GM12878 (cell line): ENCODE measurements at regions not wholly inside any gene's neighbourhood (a gene's known extent, or its start where the extent isn't known, plus 50 kb on each side); places are given as distances from the start of the nearest gene placed in this dataset.

Source experiments
- CHD4 ChIP-seq: fragments of 200-600 bp; sonication (generic); IDR thresholded peaks from 2 replicates; pipeline ENCODE4 v1.6.1; 2016; ENCODE audit warnings: mild to moderate bottlenecking
- GABPA ChIP-seq: IDR thresholded peaks from 2 replicates; pipeline ENCODE4 v1.6.1; 2014; ENCODE audit warnings: antibody characterized with exemption, low read depth, mild to moderate bottlenecking, inconsistent platforms
- MYC ChIP-seq: IDR thresholded peaks from 2 replicates; pipeline ENCODE4 v1.6.1; 2011; ENCODE audit warnings: mild to moderate bottlenecking, low read length, moderate library complexity, inconsistent platforms; ENCODE audit not compliant: insufficient read depth, insufficient replicate concordance, insufficient read length, severe bottlenecking
- NFYA ChIP-seq: IDR thresholded peaks from 2 replicates; pipeline ENCODE4 v1.6.1; 2011; ENCODE audit warnings: low read depth, mild to moderate bottlenecking, low read length, improper control_type of control experiment, borderline replicate concordance
- POLR2AphosphoS2 ChIP-seq: IDR thresholded peaks from 2 replicates; pipeline ENCODE4 v1.6.1; 2011; ENCODE audit warnings: low read depth, mild to moderate bottlenecking, low read length, improper control_type of control experiment, moderate library complexity
- POLR2AphosphoS5 ChIP-seq: IDR thresholded peaks from 2 replicates; pipeline ENCODE4 v1.6.1; 2011; ENCODE audit warnings: mild to moderate bottlenecking, low read length, inconsistent platforms
- RCOR1 ChIP-seq: conservative IDR thresholded peaks from 2 replicates; pipeline ENCODE4 v1.6.1; 2012; ENCODE audit warnings: low read depth, low read length, improper control_type of control experiment
- TAF1 ChIP-seq: IDR thresholded peaks from 2 replicates; pipeline ENCODE4 v1.6.1; 2011; ENCODE audit warnings: mild to moderate bottlenecking, low read depth, low read length, borderline replicate concordance
- YY1 ChIP-seq: IDR thresholded peaks from 2 replicates; pipeline ENCODE4 v1.6.1; 2011; ENCODE audit warnings: low read depth, mild to moderate bottlenecking, low read length
- TF ChIP-seq, protein P1 (sequence below): fragments of 450-650 bp; conservative IDR thresholded peaks from 2 replicates; pipeline ENCODE4 v1.6.1; 2017; ENCODE audit warnings: mild to moderate bottlenecking, moderate library complexity
- TF ChIP-seq, protein P2 (sequence below), 3 experiments: IDR thresholded peaks in 2 of 3; conservative IDR thresholded peaks in 1 of 3; 2 replicates each; pipeline ENCODE4 v1.5.1; 2011; ENCODE audit warnings: low read depth in 3 of 3, low read length in 3 of 3, mild to moderate bottlenecking in 3 of 3, control low read depth in 2 of 3, moderate library complexity in 2 of 3, inconsistent platforms in 1 of 3, mixed read lengths in 1 of 3; ENCODE audit not compliant: control insufficient read depth in 2 of 3, insufficient read depth in 1 of 3; ENCODE audit errors: extremely low read depth in 1 of 3
- TF ChIP-seq, protein P3 (sequence below): IDR thresholded peaks from 2 replicates; pipeline ENCODE4 v1.6.1; 2012; ENCODE audit warnings: mild to moderate bottlenecking, low read depth, low read length

DNA sequence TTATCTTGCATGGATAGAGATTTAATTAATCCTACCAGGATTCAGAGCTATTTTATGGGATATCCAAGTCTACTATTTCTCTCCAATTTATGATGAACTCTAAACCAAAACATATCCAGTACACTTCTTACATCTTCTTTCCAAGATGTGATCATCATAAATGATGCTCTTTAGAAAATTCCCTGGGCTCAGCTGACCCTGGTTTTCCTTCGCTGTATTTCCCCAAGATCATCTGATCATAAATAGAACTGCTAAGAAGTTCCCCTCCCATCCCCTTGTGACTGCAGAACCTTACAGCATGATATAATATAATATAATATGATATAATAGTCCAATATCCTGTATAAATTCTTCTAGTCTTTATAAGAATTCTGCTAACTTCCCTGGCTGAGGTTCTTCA is 114.6 kb upstream of the LYZL2 start:
- TF ChIP-seq, protein P1, sequence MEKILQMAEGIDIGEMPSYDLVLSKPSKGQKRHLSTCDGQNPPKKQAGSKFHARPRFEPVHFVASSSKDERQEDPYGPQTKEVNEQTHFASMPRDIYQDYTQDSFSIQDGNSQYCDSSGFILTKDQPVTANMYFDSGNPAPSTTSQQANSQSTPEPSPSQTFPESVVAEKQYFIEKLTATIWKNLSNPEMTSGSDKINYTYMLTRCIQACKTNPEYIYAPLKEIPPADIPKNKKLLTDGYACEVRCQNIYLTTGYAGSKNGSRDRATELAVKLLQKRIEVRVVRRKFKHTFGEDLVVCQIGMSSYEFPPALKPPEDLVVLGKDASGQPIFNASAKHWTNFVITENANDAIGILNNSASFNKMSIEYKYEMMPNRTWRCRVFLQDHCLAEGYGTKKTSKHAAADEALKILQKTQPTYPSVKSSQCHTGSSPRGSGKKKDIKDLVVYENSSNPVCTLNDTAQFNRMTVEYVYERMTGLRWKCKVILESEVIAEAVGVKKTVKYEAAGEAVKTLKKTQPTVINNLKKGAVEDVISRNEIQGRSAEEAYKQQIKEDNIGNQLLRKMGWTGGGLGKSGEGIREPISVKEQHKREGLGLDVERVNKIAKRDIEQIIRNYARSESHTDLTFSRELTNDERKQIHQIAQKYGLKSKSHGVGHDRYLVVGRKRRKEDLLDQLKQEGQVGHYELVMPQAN = no peak
- TF ChIP-seq, protein P2, sequence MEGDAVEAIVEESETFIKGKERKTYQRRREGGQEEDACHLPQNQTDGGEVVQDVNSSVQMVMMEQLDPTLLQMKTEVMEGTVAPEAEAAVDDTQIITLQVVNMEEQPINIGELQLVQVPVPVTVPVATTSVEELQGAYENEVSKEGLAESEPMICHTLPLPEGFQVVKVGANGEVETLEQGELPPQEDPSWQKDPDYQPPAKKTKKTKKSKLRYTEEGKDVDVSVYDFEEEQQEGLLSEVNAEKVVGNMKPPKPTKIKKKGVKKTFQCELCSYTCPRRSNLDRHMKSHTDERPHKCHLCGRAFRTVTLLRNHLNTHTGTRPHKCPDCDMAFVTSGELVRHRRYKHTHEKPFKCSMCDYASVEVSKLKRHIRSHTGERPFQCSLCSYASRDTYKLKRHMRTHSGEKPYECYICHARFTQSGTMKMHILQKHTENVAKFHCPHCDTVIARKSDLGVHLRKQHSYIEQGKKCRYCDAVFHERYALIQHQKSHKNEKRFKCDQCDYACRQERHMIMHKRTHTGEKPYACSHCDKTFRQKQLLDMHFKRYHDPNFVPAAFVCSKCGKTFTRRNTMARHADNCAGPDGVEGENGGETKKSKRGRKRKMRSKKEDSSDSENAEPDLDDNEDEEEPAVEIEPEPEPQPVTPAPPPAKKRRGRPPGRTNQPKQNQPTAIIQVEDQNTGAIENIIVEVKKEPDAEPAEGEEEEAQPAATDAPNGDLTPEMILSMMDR (IDR thresholded peaks at IDR 0.05 in 2 of 3, conservative IDR thresholded peaks at IDR 0.05 in 1 of 3; ENCODE audit: control insufficient read depth in 2 of 3, extremely low read depth in 1 of 3, insufficient read depth in 1 of 3, low read depth in 3 of 3, low read length in 3 of 3) = no peak
- no peak for TF ChIP-seq TAF1
- TF ChIP-seq, protein P3, sequence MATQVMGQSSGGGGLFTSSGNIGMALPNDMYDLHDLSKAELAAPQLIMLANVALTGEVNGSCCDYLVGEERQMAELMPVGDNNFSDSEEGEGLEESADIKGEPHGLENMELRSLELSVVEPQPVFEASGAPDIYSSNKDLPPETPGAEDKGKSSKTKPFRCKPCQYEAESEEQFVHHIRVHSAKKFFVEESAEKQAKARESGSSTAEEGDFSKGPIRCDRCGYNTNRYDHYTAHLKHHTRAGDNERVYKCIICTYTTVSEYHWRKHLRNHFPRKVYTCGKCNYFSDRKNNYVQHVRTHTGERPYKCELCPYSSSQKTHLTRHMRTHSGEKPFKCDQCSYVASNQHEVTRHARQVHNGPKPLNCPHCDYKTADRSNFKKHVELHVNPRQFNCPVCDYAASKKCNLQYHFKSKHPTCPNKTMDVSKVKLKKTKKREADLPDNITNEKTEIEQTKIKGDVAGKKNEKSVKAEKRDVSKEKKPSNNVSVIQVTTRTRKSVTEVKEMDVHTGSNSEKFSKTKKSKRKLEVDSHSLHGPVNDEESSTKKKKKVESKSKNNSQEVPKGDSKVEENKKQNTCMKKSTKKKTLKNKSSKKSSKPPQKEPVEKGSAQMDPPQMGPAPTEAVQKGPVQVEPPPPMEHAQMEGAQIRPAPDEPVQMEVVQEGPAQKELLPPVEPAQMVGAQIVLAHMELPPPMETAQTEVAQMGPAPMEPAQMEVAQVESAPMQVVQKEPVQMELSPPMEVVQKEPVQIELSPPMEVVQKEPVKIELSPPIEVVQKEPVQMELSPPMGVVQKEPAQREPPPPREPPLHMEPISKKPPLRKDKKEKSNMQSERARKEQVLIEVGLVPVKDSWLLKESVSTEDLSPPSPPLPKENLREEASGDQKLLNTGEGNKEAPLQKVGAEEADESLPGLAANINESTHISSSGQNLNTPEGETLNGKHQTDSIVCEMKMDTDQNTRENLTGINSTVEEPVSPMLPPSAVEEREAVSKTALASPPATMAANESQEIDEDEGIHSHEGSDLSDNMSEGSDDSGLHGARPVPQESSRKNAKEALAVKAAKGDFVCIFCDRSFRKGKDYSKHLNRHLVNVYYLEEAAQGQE = no peak
- no peak for TF ChIP-seq CHD4
- TF ChIP-seq RCOR1 = no peak
- TF ChIP-seq MYC = no peak
- TF ChIP-seq POLR2AphosphoS5 = no peak
- TF ChIP-seq YY1 = no peak
- TF ChIP-seq GABPA = no peak
- no peak for TF ChIP-seq NFYA
- no peak for TF ChIP-seq POLR2AphosphoS2
